ENCODE measurements at regions not wholly inside any gene's neighbourhood (a gene's known extent, or its start where the extent isn't known, plus 50 kb on each side); places are given as distances from the start of the nearest gene placed in this dataset.

DNA sequence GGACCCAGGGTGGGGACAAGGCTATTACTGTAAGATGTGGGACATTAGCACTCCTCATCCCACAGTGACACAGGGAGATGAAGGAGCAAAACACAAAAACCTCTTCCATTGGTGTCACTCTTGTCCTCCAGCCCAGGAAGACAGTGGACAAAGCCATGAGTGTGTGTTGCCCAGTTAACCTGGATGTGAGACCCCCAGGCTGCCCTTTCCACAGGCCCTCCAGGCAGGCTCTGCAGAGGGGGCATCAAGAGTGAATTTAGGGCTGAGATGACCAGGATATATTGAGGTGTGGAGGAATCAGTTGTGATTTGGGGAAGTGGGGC lies 111.3 kb downstream of the GGTLC2 start:
- TF ChIP-seq CTCF (IDR thresholded peaks at IDR 0.05) (no peak), POLR2A (IDR thresholded peaks at IDR 0.05) (no peak), EP300 (IDR thresholded peaks at IDR 0.05) (no peak)

All from ovary (tissue), 3 donors.